SK-N-SH (cell line): ENCODE measurements at regions not wholly inside any gene's neighbourhood (a gene's known extent, or its start where the extent isn't known, plus 50 kb on each side); places are given as distances from the start of the nearest gene placed in this dataset.

Experiments
- CTCF ChIA-PET: fragments of 300-600, 350-600 bp; formaldehyde crosslinking; extraction: SDS; loops from one replicate; lab custom pipeline; 2021; lab: Yijun Ruan, JAX
- POLR2A ChIA-PET: fragments of 350-600 bp; sonication (Branson Sonifier 250); formaldehyde crosslinking; extraction: SDS; loops from one replicate; lab custom pipeline; 2020; ENCODE audit warnings: antibody characterized with exemption, inconsistent platforms; lab: Yijun Ruan, JAX
- DNase-seq: peaks from one replicate; pipeline ENCODE4 v3.0.0; 2012
- H2AFZ ChIP-seq: fragments of 200-600 bp; sonication (generic); 2 replicates; pipeline ENCODE4 v1.8.1; 2016; ENCODE audit warnings: antibody characterized with exemption, mild to moderate bottlenecking, low read depth
- H3F3A ChIP-seq: fragments of 200-600 bp; sonication (generic); replicated peaks from 2 replicates; pipeline ENCODE3; 2016; ENCODE audit warnings: antibody characterized with exemption, mild to moderate bottlenecking; ENCODE audit not compliant: insufficient read depth
- H3K27ac ChIP-seq, 2 experiments: fragments of 200-500 bp in 1 of 2; fragments of 200-600 bp in 1 of 2; sonication (Bioruptor generic) in 1 of 2; sonication (generic), shearing (Covaris generic) in 1 of 2; 2 replicates each; pipeline versions ENCODE4 v1.5.1 to v1.6.1; 2014 to 2016; ENCODE audit warnings: low read depth in 2 of 2, inconsistent platforms in 1 of 2, low read length in 1 of 2, mild to moderate bottlenecking in 1 of 2, mixed read lengths in 1 of 2
- H3K27me3 ChIP-seq: fragments of 200-600 bp; sonication (generic), shearing (Covaris generic); 2 replicates; pipeline ENCODE4 v1.6.1; 2016; ENCODE audit warnings: mixed run types; ENCODE audit not compliant: insufficient read depth
- H3K36me3 ChIP-seq, 2 experiments: fragments of 200-500 bp in 1 of 2; fragments of 200-600 bp in 1 of 2; sonication (Bioruptor generic) in 1 of 2; sonication (generic) in 1 of 2; replicated peaks in 1 of 2; 2 replicates each; pipeline versions ENCODE3 to v1.5.1; 2014 to 2016; ENCODE audit warnings: low read length in 1 of 2, mild to moderate bottlenecking in 1 of 2; ENCODE audit not compliant: insufficient read depth in 2 of 2, control insufficient read depth in 1 of 2
- H3K4me1 ChIP-seq, 2 experiments: fragments of 200-500 bp in 1 of 2; fragments of 200-600 bp in 1 of 2; sonication (Bioruptor generic) in 1 of 2; sonication (generic), shearing (Covaris generic) in 1 of 2; 2 replicates each; pipeline versions ENCODE4 v1.5.1 to v1.6.1; 2014 to 2016; ENCODE audit warnings: low read depth in 1 of 2, low read length in 1 of 2, mixed run types in 1 of 2; ENCODE audit not compliant: insufficient read depth in 2 of 2, control insufficient read depth in 1 of 2
- H3K4me2 ChIP-seq: fragments of 200-600 bp; sonication (generic), shearing (Covaris generic); 2 replicates; pipeline ENCODE4 v1.6.1; 2017; ENCODE audit warnings: mixed run types
- H3K4me3 ChIP-seq, 2 experiments: fragments of 200-500 bp in 1 of 2; fragments of 200-600 bp in 1 of 2; sonication (Bioruptor generic) in 1 of 2; sonication (generic), shearing (Covaris generic) in 1 of 2; 2 replicates each; pipeline versions ENCODE4 v1.5.1 to v1.8.1; 2014 to 2016; ENCODE audit warnings: low read depth in 2 of 2, inconsistent platforms in 1 of 2, low read length in 1 of 2, mild to moderate bottlenecking in 1 of 2, mixed read lengths in 1 of 2, moderate library complexity in 1 of 2
- H3K79me2 ChIP-seq: fragments of 200-600 bp; sonication (generic); 2 replicates; pipeline ENCODE4 v1.8.1; 2017; ENCODE audit warnings: mild to moderate bottlenecking; ENCODE audit not compliant: insufficient read depth
- H3K9ac ChIP-seq: fragments of 200-600 bp; sonication (generic); 2 replicates; pipeline ENCODE4 v1.6.1; 2017; ENCODE audit warnings: mixed run types
- H3K9me2 ChIP-seq: fragments of 200-600 bp; sonication (generic); 2 replicates; pipeline ENCODE4 v1.6.1; 2017; ENCODE audit warnings: mixed run types
- H3K9me3 ChIP-seq: fragments of 200-600 bp; sonication (generic); 2 replicates; pipeline ENCODE4 v1.6.1; 2017; ENCODE audit warnings: mixed run types, mild to moderate bottlenecking, moderate library complexity
- H4K20me1 ChIP-seq: fragments of 200-600 bp; sonication (generic); 2 replicates; pipeline ENCODE4 v1.6.1; 2017; ENCODE audit warnings: mild to moderate bottlenecking, mixed run types; ENCODE audit not compliant: insufficient read depth
- ELF1 ChIP-seq: IDR thresholded peaks from 2 replicates; pipeline ENCODE4 v1.4.0; 2012
- EP300 ChIP-seq, 2 experiments: IDR thresholded peaks; 2 replicates each; pipeline versions ENCODE4 v1.4.0 to v1.6.1; 2012; ENCODE audit warnings: borderline replicate concordance in 1 of 2, low read depth in 1 of 2, low read length in 1 of 2
- FOSL2 ChIP-seq: IDR thresholded peaks from 2 replicates; pipeline ENCODE4 v1.4.0; 2012; ENCODE audit warnings: low read depth, mild to moderate bottlenecking, moderate library complexity, borderline replicate concordance
- FOXJ3 ChIP-seq: sonication (generic); formaldehyde crosslinking; IDR thresholded peaks from 2 replicates; pipeline ENCODE4 v1.5.1; 2020; ENCODE audit warnings: mild to moderate bottlenecking, missing genetic modification reagents
- FOXM1 ChIP-seq: IDR thresholded peaks from 2 replicates; pipeline ENCODE4 v1.4.0; 2012; ENCODE audit warnings: low read depth, mild to moderate bottlenecking
- MAX ChIP-seq: IDR thresholded peaks from 2 replicates; pipeline ENCODE4 v1.4.0; 2012; ENCODE audit warnings: low read depth
- NFIC ChIP-seq: IDR thresholded peaks from 2 replicates; pipeline ENCODE4 v1.4.0; 2012; ENCODE audit warnings: borderline replicate concordance
- NRF1 ChIP-seq: IDR thresholded peaks from 2 replicates; pipeline ENCODE4 v1.6.1; 2012; ENCODE audit warnings: low read depth, mild to moderate bottlenecking, low read length
- REST ChIP-seq: IDR thresholded peaks from 2 replicates; pipeline ENCODE4 v1.6.1; 2012; ENCODE audit warnings: mild to moderate bottlenecking, low read depth, low read length, moderate library complexity
- RFX5 ChIP-seq: IDR thresholded peaks from 2 replicates; pipeline ENCODE4 v1.6.1; 2012; ENCODE audit warnings: mild to moderate bottlenecking, improper control_type of control experiment, low read length
- TAF1 ChIP-seq: IDR thresholded peaks from 2 replicates; pipeline ENCODE4 v1.6.1; 2012; ENCODE audit warnings: low read depth, mild to moderate bottlenecking, low read length, moderate library complexity, borderline replicate concordance
- TCF12 ChIP-seq: IDR thresholded peaks from 2 replicates; pipeline ENCODE4 v1.4.0; 2012
- TEAD4 ChIP-seq: IDR thresholded peaks from 2 replicates; pipeline ENCODE4 v1.4.0; 2012; ENCODE audit warnings: mild to moderate bottlenecking, borderline replicate concordance; ENCODE audit not compliant: insufficient read depth
- USF1 ChIP-seq: IDR thresholded peaks from 2 replicates; pipeline ENCODE4 v1.4.0; 2012; ENCODE audit warnings: low read depth, borderline replicate concordance
- USF2 ChIP-seq: fragments of 150-350 bp; IDR thresholded peaks from 2 replicates; pipeline ENCODE4 v1.6.1; 2017; ENCODE audit warnings: antibody characterized with exemption, low read length, low read depth, borderline replicate concordance
- WGBS: methylation state at CpG from one replicate; pipeline ENCODE4 v1.1.6; 2017; ENCODE audit warnings: low lambda C conversion rate; 5-methylcytosine and 5-hydroxymethylcytosine counted together

- no peaks in the 10 kb centered on the region for H3K4me1 ChIP-seq
- no peaks in the 10 kb centered on the region for H3F3A ChIP-seq
- POLR2A ChIA-PET, result no interaction called here
- no peaks in the 10 kb centered on the region for H3K27me3 ChIP-seq
- H3K9me3 ChIP-seq, result no peaks in the 10 kb centered on the region
- no peak overlapping the region for H3K9ac ChIP-seq
- DNase-seq, result no peak
- no peaks in the 10 kb centered on the region for H3K79me2 ChIP-seq
- no peaks in the 10 kb centered on the region for H3K9me2 ChIP-seq
- H3K27ac ChIP-seq, result no peak overlapping the region
- H3K4me3 ChIP-seq, result no peak overlapping the region
- no peak overlapping the region for H3K4me2 ChIP-seq
- no peaks in the 10 kb centered on the region for H4K20me1 ChIP-seq
- no peaks in the 10 kb centered on the region for H3K36me3 ChIP-seq
- CTCF ChIA-PET, result no interaction called here
- H2AFZ ChIP-seq, result no peak overlapping the region
- TF ChIP-seq EP300 (IDR thresholded peaks at IDR 0.05; ENCODE audit: borderline replicate concordance in 1 of 2, low read depth in 1 of 2, low read length in 1 of 2) (no peak), MAX (no peak), ELF1 (no peak)
Observed at GRCh38 chr20:12406978-12407377, 489.3 kb downstream of the BTBD3 start.

- WGBS, result 10% methylated on average over 3 of the region's 3 CpGs
- no peak for DNase-seq
- Histone ChIP-seq H3F3A (no peaks in the 10 kb centered on the region), H3K27me3 (no peaks in the 10 kb centered on the region), H3K9me3 (0 out of 2 replicates have a peak, but pooled peaks cover 3% of the 10 kb centered on the region), H4K20me1 (no peaks in the 10 kb centered on the region), H2AFZ (no peak overlapping the region), H3K36me3 (no peaks in the 10 kb centered on the region), H3K4me3 (no peak overlapping the region), H3K4me2 (no peak overlapping the region), H3K4me1 (peaks cover 0 to 1% of the 10 kb centered on the region in 2 experiments; a peak in 2 of 4 replicates), H3K9me2 (no peaks in the 10 kb centered on the region), H3K79me2 (no peaks in the 10 kb centered on the region), H3K27ac (no peak overlapping the region), H3K9ac (no peak overlapping the region)
- ChIA-PET POLR2A (no interaction called here), CTCF (interaction anchor here (1.1 kb wide), 1 partner anchor 9 kb away, joined by 4 read pairs; no protein-coding TSS in a partner anchor)
- TF ChIP-seq TAF1 (no peak), NFIC (no peak), TEAD4 (no peak), FOSL2 (no peak), MAX (no peak), FOXJ3 (CRISPR knock-in tag) (no peak), EP300 (IDR thresholded peaks at IDR 0.05; ENCODE audit: borderline replicate concordance in 1 of 2, low read depth in 1 of 2, low read length in 1 of 2) (no peak), USF2 (no peak), USF1 (no peak), TCF12 (no peak), RFX5 (no peak), FOXM1 (no peak), NRF1 (no peak), REST (no peak)
Observed at GRCh38 chr20:12409501-12409900, 491.8 kb downstream of the BTBD3 start.
